ENCODE measurements at regions not wholly inside any gene's neighbourhood (a gene's known extent, or its start where the extent isn't known, plus 50 kb on each side); places are given as distances from the start of the nearest gene placed in this dataset.
A peak's percentile ranks its signal among the peaks of the same experiment; 100 is the strongest.
"Not testable (repeated sequence)": the region's sequence is repeated elsewhere in the genome, so short reads cannot be mapped to it uniquely, and the experiment has no call there.

DNA sequence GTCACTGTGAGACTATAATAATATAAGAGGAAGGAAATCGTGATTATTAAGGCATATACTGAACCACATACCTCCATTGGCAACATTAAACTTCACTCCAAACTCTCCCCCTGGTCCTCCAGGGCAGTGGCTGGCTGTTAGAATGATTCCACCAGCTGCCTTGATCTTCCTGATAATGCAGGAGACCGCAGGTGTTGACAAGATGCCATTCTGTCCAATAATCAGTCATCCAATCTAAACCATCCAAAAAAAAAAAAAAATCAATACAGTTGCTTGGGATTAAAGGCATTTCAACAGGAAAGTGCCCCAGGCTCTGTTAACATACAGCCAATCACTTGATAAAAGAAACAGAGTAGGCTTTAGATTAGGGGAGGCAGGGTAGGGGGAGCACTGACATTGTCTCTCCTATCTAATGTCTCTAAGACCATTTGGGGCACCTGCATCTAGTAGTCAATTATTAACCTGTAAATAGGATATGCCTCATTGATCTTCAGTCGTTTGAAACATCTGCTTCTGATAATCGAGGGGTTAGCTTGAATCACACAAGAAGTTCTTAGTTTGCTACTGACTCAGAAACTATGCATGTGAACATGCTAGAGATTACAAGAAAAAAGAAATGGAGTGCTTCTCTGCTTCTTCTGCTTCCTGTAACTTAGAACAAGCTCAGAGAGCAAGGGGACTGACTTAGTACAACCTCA is 74.7 kb downstream of the FOXD4L6 start:
- H3K4me3 ChIP-seq (ENCODE audit: low read depth, low read length); H3K4me3 Mint-ChIP-seq (ENCODE audit: unreplicated experiment); H3K36me3 ChIP-seq (ENCODE audit: control insufficient read depth, insufficient read depth, low read length); H3K36me3 Mint-ChIP-seq (ENCODE audit: insufficient read depth, unreplicated experiment); H3K9me3 ChIP-seq; CTCF ChIA-PET; H3K27me3 ChIP-seq (replicated peaks; ENCODE audit: control insufficient read depth, insufficient read depth, low read length); intact Hi-C loops (cut with micrococcal nuclease; ENCODE audit: unreplicated experiment); H3K9me3 Mint-ChIP-seq (ENCODE audit: unreplicated experiment); H3K27me3 Mint-ChIP-seq (ENCODE audit: insufficient read depth, unreplicated experiment); POLR2A ChIA-PET; BruUV-seq (replicated peaks); H3K4me1 ChIP-seq; H3K4me1 Mint-ChIP-seq (ENCODE audit: low read depth, unreplicated experiment); H3K27ac Mint-ChIP-seq (ENCODE audit: unreplicated experiment): not testable (repeated sequence)
- DNase-seq, result peak in 1 of 2 experiments; percentile 25

DNA sequence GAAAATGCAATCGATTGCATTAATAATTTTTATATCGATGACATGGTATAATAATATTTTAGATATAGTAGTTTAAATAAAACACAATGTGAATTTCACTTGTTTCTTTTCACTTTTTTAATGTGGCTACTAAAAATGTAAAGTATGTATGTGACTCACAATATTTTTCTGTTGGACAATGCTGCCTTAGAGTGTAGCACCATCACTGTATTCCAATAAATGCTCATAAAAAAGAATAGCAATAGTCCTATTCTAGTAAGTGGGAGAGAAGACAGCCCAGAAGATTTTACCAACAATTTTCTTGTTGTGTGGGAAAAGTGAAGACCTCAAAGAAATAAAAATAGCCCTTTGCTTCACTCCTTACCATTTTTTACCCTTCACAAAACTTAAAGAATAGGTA is 79.8 kb downstream of the FOXD4L6 start:
- H3K9me3 ChIP-seq; H3K36me3 Mint-ChIP-seq (ENCODE audit: insufficient read depth, unreplicated experiment); H3K27me3 Mint-ChIP-seq (ENCODE audit: insufficient read depth, unreplicated experiment); CTCF ChIA-PET; H3K27me3 ChIP-seq (replicated peaks; ENCODE audit: control insufficient read depth, insufficient read depth, low read length); BruUV-seq (replicated peaks); DNase-seq; H3K27ac Mint-ChIP-seq (ENCODE audit: unreplicated experiment); H3K4me3 Mint-ChIP-seq (ENCODE audit: unreplicated experiment); H3K4me3 ChIP-seq (ENCODE audit: low read depth, low read length); H3K4me1 ChIP-seq; H3K9me3 Mint-ChIP-seq (ENCODE audit: unreplicated experiment); H3K4me1 Mint-ChIP-seq (ENCODE audit: low read depth, unreplicated experiment); intact Hi-C loops (cut with micrococcal nuclease; ENCODE audit: unreplicated experiment); H3K36me3 ChIP-seq (ENCODE audit: control insufficient read depth, insufficient read depth, low read length); POLR2A ChIA-PET: not testable (repeated sequence)

DNA sequence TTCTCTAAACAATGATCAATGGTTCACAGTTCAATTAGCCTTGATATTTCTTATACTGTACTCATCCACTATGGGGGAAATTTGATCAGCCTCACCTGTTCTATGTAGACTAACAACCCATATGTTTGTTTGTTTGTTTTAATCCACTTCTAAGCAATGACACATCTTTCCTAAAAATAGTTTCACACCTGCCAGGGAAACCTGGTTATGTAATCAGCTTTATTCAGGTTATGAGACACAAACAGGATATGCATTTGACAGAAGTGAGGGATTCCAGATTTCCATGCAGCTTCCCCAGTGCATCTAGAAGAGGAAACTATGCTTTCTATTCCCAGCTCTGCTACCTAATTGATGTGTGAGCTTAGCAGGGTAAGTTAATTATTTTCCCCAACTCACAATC is 80.7 kb downstream of the FOXD4L6 start:
- H3K4me3 ChIP-seq (ENCODE audit: low read depth, low read length); H3K4me1 Mint-ChIP-seq (ENCODE audit: low read depth, unreplicated experiment); intact Hi-C loops (cut with micrococcal nuclease; ENCODE audit: unreplicated experiment); H3K27ac Mint-ChIP-seq (ENCODE audit: unreplicated experiment); H3K36me3 Mint-ChIP-seq (ENCODE audit: insufficient read depth, unreplicated experiment); DNase-seq; H3K4me1 ChIP-seq; H3K4me3 Mint-ChIP-seq (ENCODE audit: unreplicated experiment); H3K36me3 ChIP-seq (ENCODE audit: control insufficient read depth, insufficient read depth, low read length); BruUV-seq (replicated peaks); H3K9me3 Mint-ChIP-seq (ENCODE audit: unreplicated experiment); H3K27me3 Mint-ChIP-seq (ENCODE audit: insufficient read depth, unreplicated experiment); CTCF ChIA-PET; H3K27me3 ChIP-seq (replicated peaks; ENCODE audit: control insufficient read depth, insufficient read depth, low read length); H3K9me3 ChIP-seq; POLR2A ChIA-PET: not testable (repeated sequence)

DNA sequence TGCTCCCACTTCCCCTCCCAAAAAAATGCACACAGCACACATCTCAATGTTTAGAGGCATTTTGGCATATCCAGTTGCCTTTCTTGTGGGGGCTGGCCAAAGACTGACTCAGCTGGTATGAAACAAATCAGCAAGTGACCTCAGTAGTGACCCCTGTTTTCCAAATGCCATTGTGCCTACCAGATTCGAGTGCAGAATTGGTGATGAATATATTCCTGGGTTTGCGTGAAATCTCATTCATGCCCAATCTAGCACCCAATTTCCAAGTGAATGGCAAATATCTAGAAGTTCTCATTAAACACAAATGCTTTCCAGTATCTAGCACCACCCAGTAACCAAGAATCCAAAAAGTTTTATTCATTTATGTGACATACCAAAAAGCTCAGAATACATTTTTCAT is 83.6 kb downstream of the FOXD4L6 start:
- H3K4me1 ChIP-seq; H3K36me3 ChIP-seq (ENCODE audit: control insufficient read depth, insufficient read depth, low read length); intact Hi-C loops (cut with micrococcal nuclease; ENCODE audit: unreplicated experiment); BruUV-seq (replicated peaks); CTCF ChIA-PET; H3K27me3 ChIP-seq (replicated peaks; ENCODE audit: control insufficient read depth, insufficient read depth, low read length); H3K4me3 ChIP-seq (ENCODE audit: low read depth, low read length); POLR2A ChIA-PET; H3K9me3 Mint-ChIP-seq (ENCODE audit: unreplicated experiment); H3K27ac Mint-ChIP-seq (ENCODE audit: unreplicated experiment); H3K27me3 Mint-ChIP-seq (ENCODE audit: insufficient read depth, unreplicated experiment); H3K4me3 Mint-ChIP-seq (ENCODE audit: unreplicated experiment); H3K4me1 Mint-ChIP-seq (ENCODE audit: low read depth, unreplicated experiment); H3K36me3 Mint-ChIP-seq (ENCODE audit: insufficient read depth, unreplicated experiment); DNase-seq; H3K9me3 ChIP-seq: not testable (repeated sequence)

DNA sequence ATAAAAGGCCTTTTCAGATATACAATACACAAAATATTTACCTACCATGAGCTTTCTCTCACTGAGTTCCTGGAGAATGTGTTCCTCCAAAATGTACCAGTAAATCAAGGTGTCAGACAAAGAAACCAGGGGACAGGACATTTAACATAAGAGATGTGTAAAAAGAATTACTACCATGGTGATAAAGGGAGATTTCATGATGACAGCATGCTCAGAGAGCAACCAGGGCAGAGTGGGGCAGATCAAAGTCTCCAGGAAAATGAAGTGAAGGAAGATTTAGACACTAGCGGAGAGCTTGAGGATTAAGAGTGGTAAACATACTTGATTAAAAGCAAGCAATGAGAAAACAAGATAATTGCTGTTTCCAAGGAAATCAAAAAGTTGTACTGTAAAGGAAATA is 85.0 kb downstream of the FOXD4L6 start:
- intact Hi-C loops (cut with micrococcal nuclease; ENCODE audit: unreplicated experiment); H3K36me3 ChIP-seq (ENCODE audit: control insufficient read depth, insufficient read depth, low read length); H3K4me1 ChIP-seq; H3K27me3 Mint-ChIP-seq (ENCODE audit: insufficient read depth, unreplicated experiment); POLR2A ChIA-PET; BruUV-seq (replicated peaks); DNase-seq; H3K27ac Mint-ChIP-seq (ENCODE audit: unreplicated experiment); H3K9me3 Mint-ChIP-seq (ENCODE audit: unreplicated experiment); H3K36me3 Mint-ChIP-seq (ENCODE audit: insufficient read depth, unreplicated experiment); CTCF ChIA-PET; H3K9me3 ChIP-seq; H3K4me3 ChIP-seq (ENCODE audit: low read depth, low read length); H3K4me1 Mint-ChIP-seq (ENCODE audit: low read depth, unreplicated experiment); H3K4me3 Mint-ChIP-seq (ENCODE audit: unreplicated experiment); H3K27me3 ChIP-seq (replicated peaks; ENCODE audit: control insufficient read depth, insufficient read depth, low read length): not testable (repeated sequence)

DNA sequence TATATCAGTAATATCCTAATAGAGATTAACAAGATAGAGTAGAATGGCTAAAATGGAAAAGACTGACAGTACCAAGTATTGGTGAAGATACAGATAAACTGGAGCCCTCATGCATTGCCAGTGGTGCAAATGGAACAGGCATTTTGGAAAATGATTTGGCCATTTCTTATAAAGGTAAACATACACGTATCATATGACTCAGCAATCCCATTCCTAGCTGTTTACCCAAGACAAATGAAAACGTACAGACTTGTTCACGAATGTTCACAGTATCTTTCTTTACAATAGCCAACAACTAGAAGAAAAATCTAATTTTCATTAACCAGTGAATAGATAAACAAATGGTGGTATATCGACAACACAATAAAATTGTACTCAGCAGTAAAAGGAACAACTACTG is 86.4 kb downstream of the FOXD4L6 start:
- H3K27me3 Mint-ChIP-seq (ENCODE audit: insufficient read depth, unreplicated experiment); H3K9me3 Mint-ChIP-seq (ENCODE audit: unreplicated experiment); POLR2A ChIA-PET; H3K4me3 Mint-ChIP-seq (ENCODE audit: unreplicated experiment); H3K4me3 ChIP-seq (ENCODE audit: low read depth, low read length); BruUV-seq (replicated peaks); H3K4me1 ChIP-seq; H3K27me3 ChIP-seq (replicated peaks; ENCODE audit: control insufficient read depth, insufficient read depth, low read length); CTCF ChIA-PET; H3K9me3 ChIP-seq; H3K36me3 ChIP-seq (ENCODE audit: control insufficient read depth, insufficient read depth, low read length); H3K4me1 Mint-ChIP-seq (ENCODE audit: low read depth, unreplicated experiment); DNase-seq; H3K27ac Mint-ChIP-seq (ENCODE audit: unreplicated experiment); H3K36me3 Mint-ChIP-seq (ENCODE audit: insufficient read depth, unreplicated experiment); intact Hi-C loops (cut with micrococcal nuclease; ENCODE audit: unreplicated experiment): not testable (repeated sequence)

DNA sequence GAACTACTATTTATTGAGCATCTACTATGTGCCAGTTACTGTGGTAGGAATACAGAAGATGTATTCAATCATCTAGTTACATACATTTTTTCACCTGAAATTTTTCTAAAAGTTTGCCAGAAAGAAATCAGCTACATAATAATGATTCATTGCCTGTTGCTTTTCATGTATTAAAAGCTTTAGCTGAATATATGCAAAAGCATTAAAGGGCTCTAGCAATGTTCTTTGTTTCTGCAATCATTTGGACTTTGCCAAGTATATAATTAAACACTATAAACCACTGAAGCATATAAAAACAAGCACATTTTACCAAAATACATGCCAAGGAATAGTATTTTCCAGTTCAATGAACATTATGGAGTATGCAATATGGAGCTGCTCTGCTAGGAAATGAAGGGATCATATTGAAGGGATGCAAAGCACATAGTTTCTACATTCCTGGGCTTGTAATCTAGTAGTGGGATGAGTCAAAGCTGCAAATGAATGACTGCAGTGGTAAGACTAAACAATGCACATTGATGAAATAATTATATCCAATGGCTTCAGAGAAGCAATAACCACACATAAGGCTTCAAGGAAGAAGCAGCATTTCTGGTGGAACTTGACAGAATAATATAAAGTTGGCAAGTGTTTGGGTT is 87.7 kb downstream of the FOXD4L6 start:
- CTCF ChIA-PET; H3K4me3 ChIP-seq (ENCODE audit: low read depth, low read length); H3K36me3 ChIP-seq (ENCODE audit: control insufficient read depth, insufficient read depth, low read length); H3K9me3 ChIP-seq; H3K4me1 ChIP-seq; H3K4me1 Mint-ChIP-seq (ENCODE audit: low read depth, unreplicated experiment); H3K27me3 ChIP-seq (replicated peaks; ENCODE audit: control insufficient read depth, insufficient read depth, low read length); POLR2A ChIA-PET; BruUV-seq (replicated peaks); H3K36me3 Mint-ChIP-seq (ENCODE audit: insufficient read depth, unreplicated experiment); H3K4me3 Mint-ChIP-seq (ENCODE audit: unreplicated experiment); H3K27ac Mint-ChIP-seq (ENCODE audit: unreplicated experiment); H3K27me3 Mint-ChIP-seq (ENCODE audit: insufficient read depth, unreplicated experiment); DNase-seq; H3K9me3 Mint-ChIP-seq (ENCODE audit: unreplicated experiment); intact Hi-C loops (cut with micrococcal nuclease; ENCODE audit: unreplicated experiment): not testable (repeated sequence)
